ENCODE measurements at regions not wholly inside any gene's neighbourhood (a gene's known extent, or its start where the extent isn't known, plus 50 kb on each side); places are given as distances from the start of the nearest gene placed in this dataset.

- Histone ChIP-seq H3K4me3 (ENCODE audit: insufficient read depth, low read depth, low read length) (no peak overlapping the region), H3K36me3 (ENCODE audit: control insufficient read depth, insufficient read depth, low read length) (no peaks in the 10 kb centered on the region), H3K4me1 (ENCODE audit: control insufficient read depth, insufficient read depth, low read length) (peaks cover 5% of the 10 kb centered on the region), H3K27ac (ENCODE audit: insufficient read depth, low read depth, low read length, poor library complexity, severe bottlenecking) (no peak overlapping the region), H3K9me3 (ENCODE audit: control insufficient read depth, low read length) (no peaks in the 10 kb centered on the region), H3K27me3 (ENCODE audit: control insufficient read depth, insufficient read depth, low read length, poor library complexity, severe bottlenecking) (no peaks in the 10 kb centered on the region)
- WGBS, 2 experiments = 87 to 97% methylated on average over 2 of the region's 2 CpGs
Measured at GRCh38 chr6:14426281-14426680, 308.7 kb downstream of the CD83 start.

- no peaks in the 10 kb centered on the region for H3K9me3 ChIP-seq (ENCODE audit: control insufficient read depth, low read length)
- no peaks in the 10 kb centered on the region for H3K36me3 ChIP-seq (ENCODE audit: control insufficient read depth, insufficient read depth, low read length)
- no peaks in the 10 kb centered on the region for H3K27me3 ChIP-seq (ENCODE audit: control insufficient read depth, insufficient read depth, low read length, poor library complexity, severe bottlenecking)
- no peak overlapping the region for H3K27ac ChIP-seq (ENCODE audit: insufficient read depth, low read depth, low read length, poor library complexity, severe bottlenecking)
- WGBS, 2 experiments = 92 to 93% methylated on average over 3 of the region's 3 CpGs
- no peak overlapping the region for H3K4me3 ChIP-seq (ENCODE audit: insufficient read depth, low read depth, low read length)
- peaks cover 5% of the 10 kb centered on the region for H3K4me1 ChIP-seq (ENCODE audit: control insufficient read depth, insufficient read depth, low read length)
Measured at GRCh38 chr6:14428269-14428668, 310.7 kb downstream of the CD83 start.

- Histone ChIP-seq H3K4me3 (ENCODE audit: insufficient read depth, low read depth, low read length) (no peak overlapping the region), H3K4me1 (ENCODE audit: control insufficient read depth, insufficient read depth, low read length) (peaks cover 5% of the 10 kb centered on the region), H3K27me3 (ENCODE audit: control insufficient read depth, insufficient read depth, low read length, poor library complexity, severe bottlenecking) (no peaks in the 10 kb centered on the region), H3K27ac (ENCODE audit: insufficient read depth, low read depth, low read length, poor library complexity, severe bottlenecking) (no peak overlapping the region), H3K36me3 (ENCODE audit: control insufficient read depth, insufficient read depth, low read length) (no peaks in the 10 kb centered on the region), H3K9me3 (ENCODE audit: control insufficient read depth, low read length) (no peaks in the 10 kb centered on the region)
- 55 to 62% methylated on average over 10 of the region's 10 CpGs for WGBS, 2 experiments
Measured at GRCh38 chr6:14429396-14429795, 311.8 kb downstream of the CD83 start.

- Histone ChIP-seq H3K27ac (ENCODE audit: insufficient read depth, low read depth, low read length, poor library complexity, severe bottlenecking) (no peak overlapping the region), H3K9me3 (ENCODE audit: control insufficient read depth, low read length) (no peaks in the 10 kb centered on the region), H3K36me3 (ENCODE audit: control insufficient read depth, insufficient read depth, low read length) (no peaks in the 10 kb centered on the region), H3K4me3 (ENCODE audit: insufficient read depth, low read depth, low read length) (no peak overlapping the region), H3K27me3 (ENCODE audit: control insufficient read depth, insufficient read depth, low read length, poor library complexity, severe bottlenecking) (no peaks in the 10 kb centered on the region), H3K4me1 (ENCODE audit: control insufficient read depth, insufficient read depth, low read length) (peaks cover 5% of the 10 kb centered on the region)
- 96 to 97% methylated on average over 2 of the region's 2 CpGs for WGBS, 2 experiments
Measured at GRCh38 chr6:14430218-14430617, 312.6 kb downstream of the CD83 start.

- Histone ChIP-seq H3K36me3 (ENCODE audit: control insufficient read depth, insufficient read depth, low read length) (no peaks in the 10 kb centered on the region), H3K9me3 (ENCODE audit: control insufficient read depth, low read length) (no peaks in the 10 kb centered on the region), H3K27ac (ENCODE audit: insufficient read depth, low read depth, low read length, poor library complexity, severe bottlenecking) (no peak overlapping the region), H3K4me1 (ENCODE audit: control insufficient read depth, insufficient read depth, low read length) (peaks cover 7% of the 10 kb centered on the region), H3K27me3 (ENCODE audit: control insufficient read depth, insufficient read depth, low read length, poor library complexity, severe bottlenecking) (no peaks in the 10 kb centered on the region), H3K4me3 (ENCODE audit: insufficient read depth, low read depth, low read length) (no peak overlapping the region)
- 88 to 93% methylated on average over 14 of the region's 14 CpGs for WGBS, 2 experiments
Measured at GRCh38 chr6:14431385-14432330, 314.1 kb downstream of the CD83 start.

- Histone ChIP-seq H3K36me3 (ENCODE audit: control insufficient read depth, insufficient read depth, low read length) (no peaks in the 10 kb centered on the region), H3K4me1 (ENCODE audit: control insufficient read depth, insufficient read depth, low read length) (peaks cover 3% of the 10 kb centered on the region), H3K27ac (ENCODE audit: insufficient read depth, low read depth, low read length, poor library complexity, severe bottlenecking) (no peak overlapping the region), H3K27me3 (ENCODE audit: control insufficient read depth, insufficient read depth, low read length, poor library complexity, severe bottlenecking) (no peaks in the 10 kb centered on the region), H3K9me3 (ENCODE audit: control insufficient read depth, low read length) (no peaks in the 10 kb centered on the region), H3K4me3 (ENCODE audit: insufficient read depth, low read depth, low read length) (no peak overlapping the region)
- WGBS, 2 experiments = 94 to 100% methylated on average over 3 of the region's 3 CpGs
Measured at GRCh38 chr6:14434916-14435690, 317.5 kb downstream of the CD83 start.

GRCh38 chr6:14436592-14437132 lies 319.1 kb downstream of the CD83 start:
- Histone ChIP-seq H3K27me3 (ENCODE audit: control insufficient read depth, insufficient read depth, low read length, poor library complexity, severe bottlenecking) (no peaks in the 10 kb centered on the region), H3K4me3 (ENCODE audit: insufficient read depth, low read depth, low read length) (no peak overlapping the region), H3K27ac (ENCODE audit: insufficient read depth, low read depth, low read length, poor library complexity, severe bottlenecking) (no peak overlapping the region), H3K4me1 (ENCODE audit: control insufficient read depth, insufficient read depth, low read length) (peaks cover 17% of the 10 kb centered on the region), H3K36me3 (ENCODE audit: control insufficient read depth, insufficient read depth, low read length) (no peaks in the 10 kb centered on the region), H3K9me3 (ENCODE audit: control insufficient read depth, low read length) (no peaks in the 10 kb centered on the region)
- WGBS, 2 experiments = 69 to 71% methylated on average over 3 of the region's 3 CpGs

- 84 to 88% methylated on average over 5 of the region's 5 CpGs for WGBS, 2 experiments
- H3K4me3 ChIP-seq (ENCODE audit: insufficient read depth, low read depth, low read length) = no peak overlapping the region
- H3K27me3 ChIP-seq (ENCODE audit: control insufficient read depth, insufficient read depth, low read length, poor library complexity, severe bottlenecking) = no peaks in the 10 kb centered on the region
- H3K27ac ChIP-seq (ENCODE audit: insufficient read depth, low read depth, low read length, poor library complexity, severe bottlenecking) = no peak overlapping the region
- peaks cover 23% of the 10 kb centered on the region for H3K4me1 ChIP-seq (ENCODE audit: control insufficient read depth, insufficient read depth, low read length)
- H3K36me3 ChIP-seq (ENCODE audit: control insufficient read depth, insufficient read depth, low read length) = no peaks in the 10 kb centered on the region
- no peaks in the 10 kb centered on the region for H3K9me3 ChIP-seq (ENCODE audit: control insufficient read depth, low read length)
Measured at GRCh38 chr6:14439419-14439818, 321.8 kb downstream of the CD83 start.

- 71 to 97% methylated on average over 1 to 2 of the region's 4 CpGs for WGBS, 2 experiments
- no peaks in the 10 kb centered on the region for H3K36me3 ChIP-seq (ENCODE audit: control insufficient read depth, insufficient read depth, low read length)
- H3K4me3 ChIP-seq (ENCODE audit: insufficient read depth, low read depth, low read length) = no peak overlapping the region
- H3K27me3 ChIP-seq (ENCODE audit: control insufficient read depth, insufficient read depth, low read length, poor library complexity, severe bottlenecking) = no peaks in the 10 kb centered on the region
- no peaks in the 10 kb centered on the region for H3K9me3 ChIP-seq (ENCODE audit: control insufficient read depth, low read length)
- peaks cover 23% of the 10 kb centered on the region for H3K4me1 ChIP-seq (ENCODE audit: control insufficient read depth, insufficient read depth, low read length)
- no peak overlapping the region for H3K27ac ChIP-seq (ENCODE audit: insufficient read depth, low read depth, low read length, poor library complexity, severe bottlenecking)
Measured at GRCh38 chr6:14440215-14440910, 322.8 kb downstream of the CD83 start.
